ENCODE measurements at regions not wholly inside any gene's neighbourhood (a gene's known extent, or its start where the extent isn't known, plus 50 kb on each side); places are given as distances from the start of the nearest gene placed in this dataset.

DNA sequence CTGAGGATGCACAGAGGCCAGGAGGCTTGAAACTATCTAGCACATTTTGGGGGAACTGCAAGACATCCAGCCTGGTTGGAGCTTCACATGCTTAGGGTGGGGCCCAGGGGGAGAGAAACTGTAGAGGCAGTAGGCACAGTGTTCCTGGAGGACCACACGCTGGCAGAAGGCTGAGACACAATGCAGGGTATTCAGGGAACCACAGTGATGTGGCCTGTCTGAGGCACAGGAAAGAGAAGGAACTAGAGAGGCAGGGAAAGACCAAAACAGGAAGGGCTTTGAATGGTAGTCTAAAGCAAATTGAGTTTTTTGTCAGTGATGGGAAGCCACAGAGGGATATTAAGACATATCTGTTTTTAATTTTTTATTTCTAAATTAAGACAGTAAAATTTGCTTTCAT is 100.2 kb upstream of the PRICKLE1 start:
- intact Hi-C loops (cut with micrococcal nuclease): no loop called here
- Mint-ChIP-seq H3K4me3 (no peak overlapping the region), H3K36me3 (no peaks in the 10 kb centered on the region), H3K27me3 (ENCODE audit: low read depth in 3 of 3) (peaks cover 0 to 5% (median 3%) of the 10 kb centered on the region in 3 donors), H3K9me3 (peaks cover 0 to 14% (median 7%) of the 10 kb centered on the region in 7 donors), H3K27ac (no peak overlapping the region), H3K4me1 (peaks cover 9% of the 10 kb centered on the region)
- no peaks in the 10 kb centered on the region for H3K36me3 ChIP-seq (replicated peaks in 1 of 2; ENCODE audit: control insufficient read depth in 1 of 2, insufficient read depth in 2 of 2, low read length in 2 of 2)
- H3K4me1 ChIP-seq (ENCODE audit: control insufficient read depth in 1 of 2, insufficient read depth in 2 of 2, low read length in 2 of 2): peaks cover 0 to 3% of the 10 kb centered on the region in 2 donors
- WGBS (ENCODE audit: insufficient coverage): 46% methylated on average over 1 of the region's 1 CpG
- no peaks in the 10 kb centered on the region for H3K27me3 ChIP-seq (ENCODE audit: control insufficient read depth in 2 of 2, insufficient read depth in 2 of 2, low read length in 2 of 2)
- H3K9me3 ChIP-seq (replicated peaks in 1 of 2; ENCODE audit: control insufficient read depth in 1 of 2, insufficient read depth in 1 of 2, low read length in 2 of 2): no peaks in the 10 kb centered on the region
- TF ChIP-seq, protein P1, sequence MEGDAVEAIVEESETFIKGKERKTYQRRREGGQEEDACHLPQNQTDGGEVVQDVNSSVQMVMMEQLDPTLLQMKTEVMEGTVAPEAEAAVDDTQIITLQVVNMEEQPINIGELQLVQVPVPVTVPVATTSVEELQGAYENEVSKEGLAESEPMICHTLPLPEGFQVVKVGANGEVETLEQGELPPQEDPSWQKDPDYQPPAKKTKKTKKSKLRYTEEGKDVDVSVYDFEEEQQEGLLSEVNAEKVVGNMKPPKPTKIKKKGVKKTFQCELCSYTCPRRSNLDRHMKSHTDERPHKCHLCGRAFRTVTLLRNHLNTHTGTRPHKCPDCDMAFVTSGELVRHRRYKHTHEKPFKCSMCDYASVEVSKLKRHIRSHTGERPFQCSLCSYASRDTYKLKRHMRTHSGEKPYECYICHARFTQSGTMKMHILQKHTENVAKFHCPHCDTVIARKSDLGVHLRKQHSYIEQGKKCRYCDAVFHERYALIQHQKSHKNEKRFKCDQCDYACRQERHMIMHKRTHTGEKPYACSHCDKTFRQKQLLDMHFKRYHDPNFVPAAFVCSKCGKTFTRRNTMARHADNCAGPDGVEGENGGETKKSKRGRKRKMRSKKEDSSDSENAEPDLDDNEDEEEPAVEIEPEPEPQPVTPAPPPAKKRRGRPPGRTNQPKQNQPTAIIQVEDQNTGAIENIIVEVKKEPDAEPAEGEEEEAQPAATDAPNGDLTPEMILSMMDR (IDR thresholded peaks at IDR 0.05): no peak
- no peak overlapping the region for H3K27ac ChIP-seq (ENCODE audit: low read depth in 1 of 2, low read length in 2 of 2)
- H3K4me3 ChIP-seq (replicated peaks in 1 of 3; ENCODE audit: low read depth in 2 of 3, low read length in 3 of 3): no peak overlapping the region
- no peak overlapping the region for H3K4me2 ChIP-seq (replicated peaks; ENCODE audit: extremely low read depth, low read length, poor library complexity, severe bottlenecking)
- H3K79me2 ChIP-seq (ENCODE audit: insufficient read depth, low read length): no peaks in the 10 kb centered on the region
- no peak overlapping the region for H3K9ac ChIP-seq (ENCODE audit: insufficient read depth, low read length, poor library complexity, severe bottlenecking)
- DNase-seq: no peak
- H4K20me1 ChIP-seq (ENCODE audit: insufficient read depth, low read length): no peaks in the 10 kb centered on the region
- H2AFZ ChIP-seq (ENCODE audit: insufficient read depth, low read depth, low read length, poor library complexity, severe bottlenecking): no peak overlapping the region

- no peaks in the 10 kb centered on the region for H3K9me3 ChIP-seq (replicated peaks in 1 of 2; ENCODE audit: control insufficient read depth in 1 of 2, insufficient read depth in 1 of 2, low read length in 2 of 2)
- no peaks in the 10 kb centered on the region for H4K20me1 ChIP-seq (ENCODE audit: insufficient read depth, low read length)
- Mint-ChIP-seq H3K4me3 (no peak overlapping the region), H3K27ac (no peak overlapping the region), H3K4me1 (peaks cover 7% of the 10 kb centered on the region), H3K36me3 (no peaks in the 10 kb centered on the region), H3K27me3 (ENCODE audit: low read depth in 3 of 3) (peaks cover 0 to 3% (median 2%) of the 10 kb centered on the region in 3 donors), H3K9me3 (peaks cover 0 to 13% (median 7%) of the 10 kb centered on the region in 7 donors)
- no peaks in the 10 kb centered on the region for H3K36me3 ChIP-seq (replicated peaks in 1 of 2; ENCODE audit: control insufficient read depth in 1 of 2, insufficient read depth in 2 of 2, low read length in 2 of 2)
- H3K9ac ChIP-seq (ENCODE audit: insufficient read depth, low read length, poor library complexity, severe bottlenecking): no peak overlapping the region
- H3K4me1 ChIP-seq (ENCODE audit: control insufficient read depth in 1 of 2, insufficient read depth in 2 of 2, low read length in 2 of 2): peaks cover 0 to 3% of the 10 kb centered on the region in 2 donors
- H2AFZ ChIP-seq (ENCODE audit: insufficient read depth, low read depth, low read length, poor library complexity, severe bottlenecking): no peak overlapping the region
- 100% methylated on average over 1 of the region's 3 CpGs for WGBS (ENCODE audit: insufficient coverage)
- TF ChIP-seq, protein P1 (IDR thresholded peaks at IDR 0.05): no peak
- H3K27ac ChIP-seq (ENCODE audit: low read depth in 1 of 2, low read length in 2 of 2): no peak overlapping the region
- DNase-seq: no peak
- H3K4me2 ChIP-seq (replicated peaks; ENCODE audit: extremely low read depth, low read length, poor library complexity, severe bottlenecking): no peak overlapping the region
- H3K4me3 ChIP-seq (replicated peaks in 1 of 3; ENCODE audit: low read depth in 2 of 3, low read length in 3 of 3): no peak overlapping the region
- no peaks in the 10 kb centered on the region for H3K27me3 ChIP-seq (ENCODE audit: control insufficient read depth in 2 of 2, insufficient read depth in 2 of 2, low read length in 2 of 2)
- intact Hi-C loops (cut with micrococcal nuclease): no loop called here
- no peaks in the 10 kb centered on the region for H3K79me2 ChIP-seq (ENCODE audit: insufficient read depth, low read length)
Observed at GRCh38 chr12:42686514-42687172, 97.1 kb upstream of the PRICKLE1 start.
